HCT116 (cell line): ENCODE measurements at regions not wholly inside any gene's neighbourhood (a gene's known extent, or its start where the extent isn't known, plus 50 kb on each side); places are given as distances from the start of the nearest gene placed in this dataset.

ENCODE experiments used
- ATAC-seq: fragments of 200-7000 bp; cut with Tn5 transposase; 2 replicates; pipeline ENCODE4 v1.9.1; 2020; ENCODE audit warnings: mild to moderate bottlenecking, moderate library complexity
- BruUV-seq: library from RNA; stranded (reverse); fragments of 400-500 nt; replicated peaks from 2 replicates; lab custom pipeline; 2021; lab: Mats Ljungman, UMichigan
- CTCF ChIA-PET: fragments of 300-600 bp; sonication (Branson Sonifier 250); formaldehyde crosslinking; loops from one replicate; lab custom pipeline; 2021; ENCODE audit warnings: antibody characterized with exemption; lab: Charles Lee
- POLR2A ChIA-PET: fragments of 300-600, 350-600 bp; sonication (Branson Sonifier 250); formaldehyde crosslinking; loops from one replicate; lab custom pipeline; 2021; ENCODE audit warnings: antibody characterized with exemption; lab: Charles Lee
- RAD21 ChIA-PET, 2 experiments: fragments of 300-600 bp; sonication (Branson Sonifier 250); formaldehyde crosslinking; loops; one replicate each; lab custom pipeline; 2023; ENCODE audit warnings: low total read pairs in 2 of 2; ENCODE audit not compliant: uncharacterized antibody in 2 of 2, unreplicated experiment in 2 of 2, low non-redundant PET in 1 of 2; lab: Charles Lee
- DNase-seq: peaks from one replicate; pipeline ENCODE4 v3.0.0-alpha.2; 2010; ENCODE audit warnings: low read depth, low spot score
- H2AFZ ChIP-seq: fragments of 200-600 bp; shearing (Covaris generic), sonication (generic); 2 replicates; pipeline ENCODE4 v1.6.1; 2017; ENCODE audit warnings: low read depth, mixed run types, mixed read lengths, antibody characterized with exemption, low read length; ENCODE audit not compliant: poor library complexity, severe bottlenecking
- H3K27ac ChIP-seq: 2 replicates; pipeline ENCODE4 v1.5.1; 2012; ENCODE audit warnings: low read depth, low read length
- H3K27me3 ChIP-seq: fragments of 200-600 bp; sonication (generic); 2 replicates; pipeline ENCODE4 v1.6.1; 2016; ENCODE audit warnings: mixed run types, low read length, mixed read lengths; ENCODE audit not compliant: insufficient read depth
- H3K36me3 ChIP-seq, 2 experiments: fragments of 200-500 bp in 1 of 2; fragments of 200-600 bp in 1 of 2; sonication (Bioruptor generic) in 1 of 2; sonication (generic) in 1 of 2; 2 replicates each; pipeline versions ENCODE4 v1.5.1 to v1.6.1; 2014 to 2016; ENCODE audit warnings: low read length in 2 of 2, inconsistent platforms in 1 of 2, mixed read lengths in 1 of 2, mixed run types in 1 of 2; ENCODE audit not compliant: insufficient read depth in 2 of 2, control insufficient read depth in 1 of 2
- H3K4me1 ChIP-seq, 2 experiments: fragments of 200-600 bp in 1 of 2; sonication (generic) in 1 of 2; 2 replicates each; pipeline versions ENCODE4 v1.5.1 to v1.6.1; 2012 to 2017; ENCODE audit warnings: low read length in 2 of 2, inconsistent platforms in 1 of 2, mild to moderate bottlenecking in 1 of 2, mixed read lengths in 1 of 2, mixed run types in 1 of 2, moderate library complexity in 1 of 2; ENCODE audit not compliant: insufficient read depth in 2 of 2, control insufficient read depth in 1 of 2
- H3K4me2 ChIP-seq: fragments of 200-600 bp; sonication (generic); 2 replicates; pipeline ENCODE4 v1.6.1; 2017; ENCODE audit warnings: mixed run types, low read length, mixed read lengths
- H3K4me3 ChIP-seq, 2 experiments: fragments of 200-600 bp in 1 of 2; sonication (generic) in 1 of 2; replicated peaks in 1 of 2; 2 replicates each; pipeline ENCODE4 v1.5.1; 2011 to 2016; ENCODE audit warnings: low read length in 2 of 2, control low read depth in 1 of 2, low read depth in 1 of 2, mild to moderate bottlenecking in 1 of 2, mixed read lengths in 1 of 2, mixed run types in 1 of 2
- H3K79me2 ChIP-seq: fragments of 200-600 bp; sonication (generic); 2 replicates; pipeline ENCODE4 v1.6.1; 2017; ENCODE audit warnings: mild to moderate bottlenecking, mixed run types, low read length, moderate library complexity, mixed read lengths; ENCODE audit not compliant: insufficient read depth
- H3K9ac ChIP-seq: fragments of 200-600 bp; sonication (generic); 2 replicates; pipeline ENCODE4 v1.6.1; 2016; ENCODE audit warnings: low read length, mixed read lengths
- H3K9me2 ChIP-seq: fragments of 200-600 bp; sonication (generic), shearing (Covaris generic); 2 replicates; pipeline ENCODE4 v1.6.1; 2017; ENCODE audit warnings: mixed run types, mild to moderate bottlenecking, moderate library complexity; ENCODE audit not compliant: insufficient read depth
- H3K9me3 ChIP-seq, 2 experiments: fragments of 200-500 bp in 1 of 2; fragments of 200-600 bp in 1 of 2; sonication (Bioruptor generic) in 1 of 2; sonication (generic) in 1 of 2; 2 replicates each; pipeline ENCODE4 v1.6.1; 2014 to 2017; ENCODE audit warnings: low read length in 2 of 2, mixed read lengths in 2 of 2, inconsistent platforms in 1 of 2, low read depth in 1 of 2, mild to moderate bottlenecking in 1 of 2, mixed run types in 1 of 2, moderate library complexity in 1 of 2; ENCODE audit not compliant: control insufficient read depth in 1 of 2, insufficient read depth in 1 of 2
- H4K20me1 ChIP-seq: fragments of 200-600 bp; sonication (generic), shearing (Covaris generic); 2 replicates; pipeline ENCODE4 v1.6.1; 2017; ENCODE audit warnings: mixed run types, mild to moderate bottlenecking, moderate library complexity; ENCODE audit not compliant: insufficient read depth
- CEBPB ChIP-seq: IDR thresholded peaks from 2 replicates; pipeline ENCODE4 v1.6.1; 2012; ENCODE audit warnings: low read depth
- EGR1 ChIP-seq: IDR thresholded peaks from 2 replicates; pipeline ENCODE4 v1.6.1; 2012; ENCODE audit warnings: low read depth
- ELF1 ChIP-seq: IDR thresholded peaks from 2 replicates; pipeline ENCODE4 v1.6.1; 2012; ENCODE audit warnings: low read depth, borderline replicate concordance
- FOSL1 ChIP-seq: IDR thresholded peaks from 2 replicates; pipeline ENCODE4 v1.6.1; 2012; ENCODE audit warnings: low read depth
- JUND ChIP-seq: IDR thresholded peaks from 2 replicates; pipeline ENCODE4 v1.6.1; 2012
- POLR2AphosphoS5 ChIP-seq: IDR thresholded peaks from 2 replicates; pipeline ENCODE4 v1.6.1; 2011; ENCODE audit warnings: mild to moderate bottlenecking, low read depth, low read length, moderate library complexity
- RAD21 ChIP-seq: IDR thresholded peaks from 2 replicates; pipeline ENCODE4 v1.6.1; 2012; ENCODE audit warnings: low read depth, mild to moderate bottlenecking
- SIN3A ChIP-seq: IDR thresholded peaks from 2 replicates; pipeline ENCODE4 v1.6.1; 2012; ENCODE audit warnings: low read depth
- SP1 ChIP-seq: IDR thresholded peaks from 2 replicates; pipeline ENCODE4 v1.6.1; 2012; ENCODE audit warnings: low read depth
- SRF ChIP-seq: IDR thresholded peaks from 2 replicates; pipeline ENCODE4 v1.6.1; 2012; ENCODE audit warnings: low read depth
- TCF7L2 ChIP-seq: IDR thresholded peaks from 2 replicates; pipeline ENCODE4 v1.7.0; 2011; ENCODE audit warnings: borderline replicate concordance, inconsistent platforms; ENCODE audit not compliant: insufficient read depth, insufficient read length; ENCODE audit errors: extremely low read depth
- ZNF274 ChIP-seq: fragments of 200-500 bp; sonication (Bioruptor generic); IDR thresholded peaks from 2 replicates; pipeline ENCODE4 v1.6.1; 2014; ENCODE audit warnings: mild to moderate bottlenecking, low read depth, low read length, inconsistent platforms
- intact Hi-C: fragments of 100-400 bp; cut with micrococcal nuclease; formaldehyde crosslinking; loops from 2 replicates; pipeline ENCODE4 v1.10.0; 2022
- TF ChIP-seq, protein P1 (sequence below): IDR thresholded peaks from 2 replicates; pipeline ENCODE4 v1.6.1; 2012
- TF ChIP-seq, protein P2 (sequence below): IDR thresholded peaks from 2 replicates; pipeline ENCODE4 v1.6.1; 2012; ENCODE audit warnings: low read depth
- TF ChIP-seq, protein P3 (sequence below): IDR thresholded peaks from 2 replicates; pipeline ENCODE4 v1.6.1; 2012
- TF ChIP-seq, protein P4 (sequence below), 3 experiments: fragments of 200-600 bp in 1 of 3; sonication (generic) in 1 of 3; IDR thresholded peaks in 2 of 3; conservative IDR thresholded peaks in 1 of 3; 2 replicates each; pipeline ENCODE4 v1.5.1; 2012 to 2017; ENCODE audit warnings: low read depth in 2 of 3, low read length in 2 of 3, antibody characterized with exemption in 1 of 3, borderline replicate concordance in 1 of 3, control low read depth in 1 of 3, mild to moderate bottlenecking in 1 of 3, mixed read lengths in 1 of 3, mixed run types in 1 of 3, moderate library complexity in 1 of 3; ENCODE audit not compliant: insufficient read depth in 1 of 3
- TF ChIP-seq, protein P5 (sequence below): IDR thresholded peaks from 2 replicates; pipeline ENCODE4 v1.6.1; 2011; ENCODE audit warnings: mild to moderate bottlenecking, low read length, moderate library complexity; ENCODE audit not compliant: insufficient replicate concordance; ENCODE audit errors: extremely low read depth

DNA sequence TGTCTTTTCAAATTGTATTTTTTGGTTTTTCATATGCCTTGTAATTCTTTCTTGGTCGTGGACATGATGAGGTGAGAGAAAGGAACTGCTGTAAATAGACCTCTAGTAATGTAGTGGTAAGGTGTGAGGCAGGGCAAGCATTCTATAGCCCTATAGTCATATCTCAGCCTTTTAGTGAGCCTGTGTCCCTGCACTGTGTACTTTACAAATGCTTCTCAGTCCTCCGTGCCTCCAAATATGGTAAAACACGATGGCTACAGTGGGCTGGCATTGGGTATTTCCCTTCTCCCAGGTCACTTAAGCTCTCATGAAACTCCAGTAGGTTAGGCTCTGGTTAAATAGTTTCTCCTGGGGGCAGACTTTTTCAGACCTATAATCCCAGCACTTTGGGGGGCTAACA is 57.9 kb upstream of the PLS3 start:
- POLR2A ChIA-PET = no interaction called here
- TF ChIP-seq, protein P1, sequence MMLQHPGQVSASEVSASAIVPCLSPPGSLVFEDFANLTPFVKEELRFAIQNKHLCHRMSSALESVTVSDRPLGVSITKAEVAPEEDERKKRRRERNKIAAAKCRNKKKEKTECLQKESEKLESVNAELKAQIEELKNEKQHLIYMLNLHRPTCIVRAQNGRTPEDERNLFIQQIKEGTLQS = no peak
- no peak for TF ChIP-seq ZNF274
- TF ChIP-seq SP1 = no peak
- no peak for TF ChIP-seq EGR1
- TF ChIP-seq CEBPB = no peak
- TF ChIP-seq FOSL1 = no peak
- no peak for TF ChIP-seq JUND
- no peak for TF ChIP-seq ELF1
- TF ChIP-seq TCF7L2 = no peak
- no peak for TF ChIP-seq POLR2AphosphoS5
- no peak for TF ChIP-seq SIN3A
- TF ChIP-seq, protein P2, sequence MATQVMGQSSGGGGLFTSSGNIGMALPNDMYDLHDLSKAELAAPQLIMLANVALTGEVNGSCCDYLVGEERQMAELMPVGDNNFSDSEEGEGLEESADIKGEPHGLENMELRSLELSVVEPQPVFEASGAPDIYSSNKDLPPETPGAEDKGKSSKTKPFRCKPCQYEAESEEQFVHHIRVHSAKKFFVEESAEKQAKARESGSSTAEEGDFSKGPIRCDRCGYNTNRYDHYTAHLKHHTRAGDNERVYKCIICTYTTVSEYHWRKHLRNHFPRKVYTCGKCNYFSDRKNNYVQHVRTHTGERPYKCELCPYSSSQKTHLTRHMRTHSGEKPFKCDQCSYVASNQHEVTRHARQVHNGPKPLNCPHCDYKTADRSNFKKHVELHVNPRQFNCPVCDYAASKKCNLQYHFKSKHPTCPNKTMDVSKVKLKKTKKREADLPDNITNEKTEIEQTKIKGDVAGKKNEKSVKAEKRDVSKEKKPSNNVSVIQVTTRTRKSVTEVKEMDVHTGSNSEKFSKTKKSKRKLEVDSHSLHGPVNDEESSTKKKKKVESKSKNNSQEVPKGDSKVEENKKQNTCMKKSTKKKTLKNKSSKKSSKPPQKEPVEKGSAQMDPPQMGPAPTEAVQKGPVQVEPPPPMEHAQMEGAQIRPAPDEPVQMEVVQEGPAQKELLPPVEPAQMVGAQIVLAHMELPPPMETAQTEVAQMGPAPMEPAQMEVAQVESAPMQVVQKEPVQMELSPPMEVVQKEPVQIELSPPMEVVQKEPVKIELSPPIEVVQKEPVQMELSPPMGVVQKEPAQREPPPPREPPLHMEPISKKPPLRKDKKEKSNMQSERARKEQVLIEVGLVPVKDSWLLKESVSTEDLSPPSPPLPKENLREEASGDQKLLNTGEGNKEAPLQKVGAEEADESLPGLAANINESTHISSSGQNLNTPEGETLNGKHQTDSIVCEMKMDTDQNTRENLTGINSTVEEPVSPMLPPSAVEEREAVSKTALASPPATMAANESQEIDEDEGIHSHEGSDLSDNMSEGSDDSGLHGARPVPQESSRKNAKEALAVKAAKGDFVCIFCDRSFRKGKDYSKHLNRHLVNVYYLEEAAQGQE = no peak
- no peak for TF ChIP-seq SRF
- TF ChIP-seq RAD21 = no peak
- TF ChIP-seq, protein P3, sequence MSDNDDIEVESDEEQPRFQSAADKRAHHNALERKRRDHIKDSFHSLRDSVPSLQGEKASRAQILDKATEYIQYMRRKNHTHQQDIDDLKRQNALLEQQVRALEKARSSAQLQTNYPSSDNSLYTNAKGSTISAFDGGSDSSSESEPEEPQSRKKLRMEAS = no peak
- TF ChIP-seq, protein P4, sequence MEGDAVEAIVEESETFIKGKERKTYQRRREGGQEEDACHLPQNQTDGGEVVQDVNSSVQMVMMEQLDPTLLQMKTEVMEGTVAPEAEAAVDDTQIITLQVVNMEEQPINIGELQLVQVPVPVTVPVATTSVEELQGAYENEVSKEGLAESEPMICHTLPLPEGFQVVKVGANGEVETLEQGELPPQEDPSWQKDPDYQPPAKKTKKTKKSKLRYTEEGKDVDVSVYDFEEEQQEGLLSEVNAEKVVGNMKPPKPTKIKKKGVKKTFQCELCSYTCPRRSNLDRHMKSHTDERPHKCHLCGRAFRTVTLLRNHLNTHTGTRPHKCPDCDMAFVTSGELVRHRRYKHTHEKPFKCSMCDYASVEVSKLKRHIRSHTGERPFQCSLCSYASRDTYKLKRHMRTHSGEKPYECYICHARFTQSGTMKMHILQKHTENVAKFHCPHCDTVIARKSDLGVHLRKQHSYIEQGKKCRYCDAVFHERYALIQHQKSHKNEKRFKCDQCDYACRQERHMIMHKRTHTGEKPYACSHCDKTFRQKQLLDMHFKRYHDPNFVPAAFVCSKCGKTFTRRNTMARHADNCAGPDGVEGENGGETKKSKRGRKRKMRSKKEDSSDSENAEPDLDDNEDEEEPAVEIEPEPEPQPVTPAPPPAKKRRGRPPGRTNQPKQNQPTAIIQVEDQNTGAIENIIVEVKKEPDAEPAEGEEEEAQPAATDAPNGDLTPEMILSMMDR (IDR thresholded peaks at IDR 0.05 in 2 of 3, conservative IDR thresholded peaks at IDR 0.05 in 1 of 3; ENCODE audit: borderline replicate concordance in 1 of 3, insufficient read depth in 1 of 3, low read depth in 2 of 3, low read length in 2 of 3) = no peak
- TF ChIP-seq, protein P5, sequence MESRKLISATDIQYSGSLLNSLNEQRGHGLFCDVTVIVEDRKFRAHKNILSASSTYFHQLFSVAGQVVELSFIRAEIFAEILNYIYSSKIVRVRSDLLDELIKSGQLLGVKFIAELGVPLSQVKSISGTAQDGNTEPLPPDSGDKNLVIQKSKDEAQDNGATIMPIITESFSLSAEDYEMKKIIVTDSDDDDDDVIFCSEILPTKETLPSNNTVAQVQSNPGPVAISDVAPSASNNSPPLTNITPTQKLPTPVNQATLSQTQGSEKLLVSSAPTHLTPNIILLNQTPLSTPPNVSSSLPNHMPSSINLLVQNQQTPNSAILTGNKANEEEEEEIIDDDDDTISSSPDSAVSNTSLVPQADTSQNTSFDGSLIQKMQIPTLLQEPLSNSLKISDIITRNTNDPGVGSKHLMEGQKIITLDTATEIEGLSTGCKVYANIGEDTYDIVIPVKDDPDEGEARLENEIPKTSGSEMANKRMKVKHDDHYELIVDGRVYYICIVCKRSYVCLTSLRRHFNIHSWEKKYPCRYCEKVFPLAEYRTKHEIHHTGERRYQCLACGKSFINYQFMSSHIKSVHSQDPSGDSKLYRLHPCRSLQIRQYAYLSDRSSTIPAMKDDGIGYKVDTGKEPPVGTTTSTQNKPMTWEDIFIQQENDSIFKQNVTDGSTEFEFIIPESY = no peak
- no peak overlapping the region for H3K27ac ChIP-seq

More for the DNA sequence above, 57.9 kb upstream of the PLS3 start:
- no peaks in the 10 kb centered on the region for H3K27me3 ChIP-seq
- no peak for DNase-seq
- no peaks in the 10 kb centered on the region for H3K36me3 ChIP-seq
- intact Hi-C loops = no loop called here
- H3K9me3 ChIP-seq = no peaks in the 10 kb centered on the region
- no peaks in the 10 kb centered on the region for H4K20me1 ChIP-seq
- ATAC-seq = no peak
- H3K4me1 ChIP-seq = no peaks in the 10 kb centered on the region
- H3K9me2 ChIP-seq = no peaks in the 10 kb centered on the region
- CTCF ChIA-PET = no interaction called here
- H3K4me3 ChIP-seq = no peak overlapping the region
- H2AFZ ChIP-seq = no peak overlapping the region
- BruUV-seq = no TSS peak
- H3K79me2 ChIP-seq = no peaks in the 10 kb centered on the region
- H3K9ac ChIP-seq = no peak overlapping the region
- RAD21 ChIA-PET = no interaction called here
- no peak overlapping the region for H3K4me2 ChIP-seq
